GM19372 (cell line): ENCODE measurements at regions not wholly inside any gene's neighbourhood (a gene's known extent, or its start where the extent isn't known, plus 50 kb on each side); places are given as distances from the start of the nearest gene placed in this dataset.
"Not testable (repeated sequence)": the region's sequence is repeated elsewhere in the genome, so short reads cannot be mapped to it uniquely, and the experiment has no call there.

Source experiments
- ATAC-seq: cut with Tn5 transposase; IDR thresholded peaks from one replicate; pipeline ENCODE4 v1.9.1; 2021; ENCODE audit warnings: mild to moderate bottlenecking, low read depth, moderate library complexity; ENCODE audit not compliant: unreplicated experiment

DNA sequence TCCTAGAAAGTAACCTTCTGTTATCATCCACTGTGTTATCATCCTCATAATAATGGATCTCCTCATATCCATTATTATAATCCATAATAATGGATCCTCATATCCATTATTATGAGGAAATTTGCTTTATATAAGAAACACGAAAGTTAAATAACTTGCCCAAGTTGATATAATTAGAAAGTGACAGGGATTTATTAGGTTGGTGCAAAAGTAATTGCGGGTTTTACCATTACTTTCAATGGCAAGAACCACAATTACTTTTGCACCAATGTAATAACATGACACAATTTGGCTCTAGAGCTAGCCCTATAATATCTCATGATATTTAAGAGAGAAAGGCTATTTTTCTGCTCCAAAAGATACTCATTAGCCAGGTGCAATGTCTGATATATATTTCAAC lies 275.7 kb upstream of the STXBP5 start:
- no peak for ATAC-seq

DNA sequence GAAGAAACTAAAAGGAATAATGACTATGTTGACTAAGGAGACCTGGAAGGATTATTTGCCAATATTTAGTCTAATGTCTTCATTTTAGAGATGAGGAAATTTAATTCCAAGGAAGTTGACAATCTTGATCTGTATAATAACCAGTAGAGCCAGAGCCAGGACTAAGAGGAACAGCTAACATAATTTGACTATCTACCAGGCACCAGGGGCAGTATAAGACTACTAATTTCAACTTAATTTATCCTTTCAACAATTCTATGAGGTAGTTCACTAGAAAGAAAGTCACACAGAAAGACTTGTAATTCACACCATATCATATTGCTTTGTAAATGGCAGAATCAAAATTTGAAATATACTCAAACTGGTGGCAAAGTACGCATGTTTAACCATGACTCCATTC lies 273.0 kb upstream of the STXBP5 start:
- no peak for ATAC-seq

GRCh38 chr6:146937316-146937715 lies 266.9 kb upstream of the STXBP5 start:
- ATAC-seq: no peak

- ATAC-seq: no peak
Observed at GRCh38 chr6:146938266-146938665, 266.0 kb upstream of the STXBP5 start.

DNA sequence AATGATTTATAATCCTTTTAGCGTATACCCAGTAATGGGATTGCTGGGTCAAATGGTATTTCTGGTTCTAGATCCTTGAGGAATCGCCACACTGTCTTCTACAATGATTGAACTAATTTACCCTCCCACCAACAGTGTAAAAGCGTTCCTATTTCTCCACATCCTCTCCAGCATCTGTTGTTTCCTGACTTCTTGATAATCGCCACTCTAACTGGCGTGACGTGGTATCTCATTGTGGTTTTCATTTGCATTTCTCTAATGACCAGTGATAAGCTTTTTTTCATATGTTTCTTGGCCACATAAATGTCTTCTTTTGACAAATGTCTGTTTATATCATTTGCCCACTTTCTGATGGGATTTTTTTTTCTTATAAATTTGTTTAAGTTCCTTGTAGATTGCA lies 264.8 kb upstream of the STXBP5 start:
- not testable (repeated sequence) for ATAC-seq

GRCh38 chr6:146943664-146944063 lies 260.6 kb upstream of the STXBP5 start:
- ATAC-seq: no peak

DNA sequence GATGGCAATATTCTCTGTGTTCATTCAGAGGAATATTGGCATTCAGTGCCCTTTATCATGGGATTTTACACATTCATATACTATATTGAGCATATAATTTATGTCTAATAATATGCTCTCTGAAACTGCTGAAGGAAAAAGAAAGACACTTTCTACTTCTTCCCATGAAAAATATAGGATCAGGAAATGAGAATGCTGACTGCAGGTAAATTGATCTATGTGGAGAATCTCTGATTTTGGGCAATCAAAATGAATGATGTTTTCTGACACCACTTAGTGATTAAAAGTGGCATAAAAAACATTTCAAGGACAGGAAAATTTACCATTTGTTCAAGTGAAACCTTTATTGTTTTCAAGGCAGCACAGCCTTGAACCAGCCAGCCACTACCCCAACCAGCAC lies 260.1 kb upstream of the STXBP5 start:
- no peak for ATAC-seq

DNA sequence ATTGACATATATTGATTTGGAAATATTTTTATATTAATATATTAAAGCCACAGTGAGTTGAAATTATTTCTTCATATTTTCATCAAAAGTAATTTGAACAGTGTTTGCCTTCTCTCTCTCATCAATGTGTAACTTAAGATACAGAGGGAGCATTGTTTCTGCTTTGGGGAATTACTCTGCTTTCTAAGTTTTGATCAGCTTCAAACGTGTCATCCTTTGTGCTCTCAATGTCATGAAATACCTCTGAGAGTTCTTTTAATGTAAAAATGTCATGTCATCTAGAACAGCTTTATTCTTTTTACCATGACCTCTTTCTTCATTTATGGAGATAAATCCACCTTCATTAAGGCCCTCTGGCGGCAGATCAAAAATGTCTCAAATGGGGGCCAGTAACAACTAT lies 259.4 kb upstream of the STXBP5 start:
- ATAC-seq: no peak

DNA sequence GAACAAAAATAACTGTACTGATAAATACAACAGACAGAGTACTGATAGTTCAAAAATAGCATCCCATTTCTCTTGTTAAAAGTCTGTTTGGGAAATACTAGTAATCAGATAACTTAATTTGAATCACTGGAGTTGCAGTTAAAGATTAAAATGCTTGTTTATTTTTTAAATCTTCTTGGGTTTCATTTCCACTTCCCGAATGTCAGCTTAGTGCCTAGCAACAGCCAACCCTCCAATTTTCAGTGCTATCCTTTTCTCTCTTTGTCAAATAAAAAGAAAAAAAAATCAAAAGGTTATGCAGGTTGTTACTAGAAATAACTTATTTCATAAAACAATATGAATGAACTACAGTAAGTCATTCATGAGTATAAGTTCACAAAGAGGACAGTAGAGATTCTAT lies 257.7 kb upstream of the STXBP5 start:
- ATAC-seq: no peak

DNA sequence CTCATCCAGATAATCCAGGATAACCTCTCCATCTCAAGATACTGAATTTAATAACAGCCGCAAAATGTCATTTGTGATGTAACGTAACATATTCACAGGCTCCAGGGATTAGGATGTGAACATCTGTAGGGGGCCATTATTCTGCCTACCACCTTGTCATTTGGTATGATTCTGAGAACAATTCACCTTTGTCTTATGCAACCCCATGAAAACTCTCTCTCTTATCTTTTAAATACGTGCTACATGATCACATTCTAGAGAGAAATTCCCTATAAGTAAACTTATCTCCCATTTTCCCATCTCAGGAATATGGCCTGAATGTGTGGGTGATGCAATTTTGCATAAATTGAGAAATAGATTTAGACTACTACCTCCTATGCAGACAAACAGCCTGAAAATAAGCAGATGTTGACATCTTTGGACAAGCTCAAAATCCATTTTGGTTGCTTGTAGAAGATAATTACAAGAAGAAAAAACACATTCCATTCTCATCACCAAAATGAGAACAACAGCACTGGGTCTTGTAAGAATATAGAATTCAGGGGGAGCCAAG lies 255.4 kb upstream of the STXBP5 start:
- no peak for ATAC-seq

GRCh38 chr6:146949425-146949824 lies 254.8 kb upstream of the STXBP5 start:
- ATAC-seq: no peak

DNA sequence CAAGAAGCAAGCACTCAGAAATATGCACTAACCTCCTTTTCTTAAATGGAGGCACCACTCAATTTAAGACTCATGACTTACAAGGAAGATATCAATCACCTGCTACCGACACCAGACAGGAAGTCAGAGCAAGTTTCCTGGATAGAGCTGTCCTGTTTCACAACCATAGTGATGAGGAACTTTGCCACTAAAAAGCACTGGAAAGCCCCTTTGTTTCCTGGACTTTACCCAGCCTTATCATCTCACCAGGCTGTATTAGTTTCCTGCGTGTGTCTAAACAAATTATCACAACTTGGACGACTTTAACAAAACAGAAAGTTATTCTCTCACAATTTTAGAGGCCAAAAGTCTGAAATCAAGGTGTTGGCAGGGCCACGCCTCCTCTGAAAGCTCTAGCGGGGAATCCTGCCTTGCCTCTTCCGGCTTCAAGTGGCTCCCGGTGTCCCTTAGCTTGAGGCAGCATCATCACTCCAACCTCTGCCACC lies 253.8 kb upstream of the STXBP5 start:
- ATAC-seq: no peak

DNA sequence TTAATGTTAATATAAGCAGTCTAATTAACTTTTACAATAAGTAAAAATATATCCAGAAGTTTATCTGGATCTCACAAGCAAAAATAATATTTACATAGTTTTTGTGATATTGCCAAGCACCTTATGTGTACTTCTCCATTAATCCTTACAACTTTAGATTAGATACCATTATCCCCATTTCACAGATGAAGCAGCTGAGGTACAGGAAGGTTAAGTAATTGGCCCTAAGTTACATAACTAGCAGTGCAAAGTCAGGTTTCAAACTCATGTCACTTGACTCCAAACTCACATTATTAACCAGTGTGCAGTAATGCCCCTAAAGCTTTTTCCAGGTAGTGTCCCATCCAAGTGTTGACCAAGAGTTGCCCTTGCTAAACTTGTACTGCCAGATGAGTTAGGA lies 248.6 kb upstream of the STXBP5 start:
- no peak for ATAC-seq

DNA sequence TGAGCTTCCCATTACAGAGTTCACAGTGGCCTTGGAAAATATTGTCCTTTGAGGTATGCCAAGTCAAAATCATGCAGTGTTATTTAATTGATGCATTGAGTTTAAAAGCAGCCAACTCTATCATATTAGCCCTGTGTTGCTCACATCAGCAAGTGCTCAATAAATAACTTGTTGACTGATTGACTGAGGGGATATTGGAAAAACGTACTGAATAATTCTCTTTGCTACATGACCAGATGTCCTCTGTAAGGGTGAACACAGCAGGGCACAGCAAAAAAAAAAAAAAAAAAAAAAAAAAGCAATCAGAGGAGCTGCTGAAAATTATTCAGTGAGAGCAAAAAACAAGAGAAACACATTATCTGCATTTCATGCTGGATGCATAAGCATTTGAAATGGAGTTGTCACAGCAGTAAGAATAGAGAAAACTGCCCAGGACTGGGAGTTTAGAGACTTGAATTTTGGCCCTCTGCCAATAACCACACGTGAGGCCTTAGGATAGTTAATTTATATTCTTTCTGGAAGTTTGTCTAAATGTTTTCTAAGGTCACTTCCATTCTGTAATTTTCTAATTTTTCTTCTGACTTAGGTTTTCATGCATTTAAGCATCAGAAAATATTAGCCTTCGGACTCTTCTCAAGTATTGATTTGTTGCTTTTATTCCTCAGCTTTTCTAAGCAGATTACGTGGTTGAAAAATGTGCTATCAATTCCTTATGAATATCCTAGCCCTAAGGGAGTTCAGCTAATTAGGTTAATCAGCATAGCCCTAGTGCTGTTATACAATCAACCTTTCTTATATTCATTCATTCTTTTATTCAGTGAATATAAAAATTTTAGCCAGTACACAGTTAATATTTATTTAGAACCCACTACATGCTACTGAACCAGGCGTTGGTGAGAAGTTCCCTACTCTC lies 246.8 kb upstream of the STXBP5 start:
- no peak for ATAC-seq

- ATAC-seq: no peak
Observed at GRCh38 chr6:146961831-146962230, 242.4 kb upstream of the STXBP5 start.

- ATAC-seq: no peak
Observed at GRCh38 chr6:146962329-146962728, 241.9 kb upstream of the STXBP5 start.

GRCh38 chr6:146965110-146965689 lies 239.0 kb upstream of the STXBP5 start:
- no peak for ATAC-seq

DNA sequence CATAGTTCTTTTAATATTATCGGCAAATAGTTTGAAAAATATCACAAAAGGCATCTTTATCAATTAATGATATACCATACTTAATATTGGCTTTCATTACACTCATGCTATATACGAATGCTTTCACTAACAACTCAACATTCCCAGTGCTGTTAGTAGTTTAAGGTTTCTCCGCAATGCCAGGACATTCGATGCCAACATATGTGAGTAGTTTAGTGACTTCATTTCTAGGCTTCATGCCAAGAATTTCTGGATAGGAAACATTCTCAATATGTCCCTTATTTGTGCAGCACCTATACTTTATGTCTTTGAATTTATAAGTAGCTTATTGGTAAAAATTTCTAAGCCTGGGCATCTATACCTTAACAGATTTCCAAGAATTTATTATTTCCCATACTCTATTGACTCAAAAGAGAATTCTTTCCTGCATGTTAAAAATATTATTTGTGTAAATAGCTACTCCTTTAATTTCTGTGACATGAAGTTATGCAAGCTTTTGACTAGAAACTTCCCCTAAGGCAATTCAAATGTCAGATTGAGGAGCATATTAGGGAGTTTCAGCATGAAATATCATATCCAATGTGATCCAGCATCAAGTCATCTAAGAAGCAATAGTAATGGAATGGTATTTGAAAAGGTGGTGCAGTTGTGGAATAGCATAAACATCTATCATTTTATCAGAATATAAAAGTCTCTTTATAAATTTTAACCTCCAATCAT lies 236.0 kb upstream of the STXBP5 start:
- ATAC-seq: no peak

DNA sequence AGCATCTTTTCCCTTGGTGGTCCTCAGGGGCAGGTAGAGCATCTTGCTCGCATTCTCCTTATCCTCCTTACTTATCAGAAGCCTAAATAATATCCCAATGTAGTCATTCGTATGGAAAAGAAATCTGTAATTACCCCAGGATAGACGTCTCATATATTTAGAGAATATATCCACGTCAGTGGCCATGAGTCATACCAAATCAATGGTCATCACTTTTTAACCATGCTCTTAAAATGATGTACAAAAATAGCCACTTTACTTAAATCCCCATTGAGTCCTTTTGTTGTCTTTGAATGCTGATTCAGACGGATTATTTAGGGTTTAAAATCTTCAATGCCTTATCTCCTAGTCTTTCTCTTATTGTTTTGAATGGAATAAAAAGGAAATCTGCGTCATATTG lies 231.7 kb upstream of the STXBP5 start:
- ATAC-seq: no peak

DNA sequence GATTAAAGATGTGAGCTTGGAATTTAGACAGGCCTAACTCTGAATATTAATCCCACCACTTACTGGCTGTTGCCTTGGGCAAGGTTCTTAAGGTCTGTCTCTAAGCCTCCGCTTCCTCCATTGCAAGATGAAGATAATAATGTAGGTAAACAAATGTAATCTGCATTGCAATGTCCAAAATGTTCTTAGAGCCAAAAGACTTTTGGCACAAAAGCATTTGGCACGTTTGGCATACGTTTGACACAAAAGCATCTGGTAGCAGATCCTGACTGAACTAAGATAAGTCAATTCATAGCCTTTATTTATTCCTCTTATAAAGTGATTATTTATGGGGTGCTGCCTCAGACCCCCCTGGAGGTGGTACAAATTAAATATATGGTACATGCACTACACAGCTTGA lies 229.9 kb upstream of the STXBP5 start:
- ATAC-seq: no peak

DNA sequence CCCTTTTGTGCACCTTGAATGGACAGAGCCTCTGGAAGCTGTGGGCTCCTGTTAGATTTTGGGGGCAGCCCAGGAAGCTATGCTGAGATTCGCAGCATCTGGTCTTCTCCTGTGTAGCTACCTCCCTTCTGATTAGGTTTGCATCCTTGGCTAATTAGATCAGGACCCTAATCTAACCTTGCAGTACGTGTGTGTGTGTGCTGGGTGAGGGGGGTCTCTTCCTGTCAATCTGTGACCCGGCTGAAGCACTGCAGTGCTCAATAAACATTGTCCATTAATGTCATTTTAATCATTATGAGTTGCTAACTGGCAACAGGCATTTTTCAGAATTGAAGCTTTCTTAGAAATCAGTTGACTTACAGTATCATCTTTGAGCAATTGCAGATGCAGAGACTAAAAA lies 229.1 kb upstream of the STXBP5 start:
- no peak for ATAC-seq
